ENCODE measurements at regions not wholly inside any gene's neighbourhood (a gene's known extent, or its start where the extent isn't known, plus 50 kb on each side); places are given as distances from the start of the nearest gene placed in this dataset.

GRCh38 chr6:137969874-137970273 lies 102.8 kb downstream of the TNFAIP3 start:
- ChIA-PET CTCF (ENCODE audit: low intra/inter-chr PET ratio, low total read pairs) (no interaction called here), POLR2A (no interaction called here)
- no TSS peak for BruUV-seq (replicated peaks)
- Histone ChIP-seq H3K4me2 (ENCODE audit: low read depth, low read length) (no peak overlapping the region), H3K79me2 (ENCODE audit: insufficient read depth, low read length) (no peaks in the 10 kb centered on the region), H4K20me1 (ENCODE audit: insufficient read depth, low read length) (no peaks in the 10 kb centered on the region), H3K27ac (ENCODE audit: extremely low read length, insufficient read depth, low read length) (no peak overlapping the region), H2AFZ (ENCODE audit: low read length) (no peak overlapping the region), H3K4me1 (ENCODE audit: insufficient read depth, low read length) (no peaks in the 10 kb centered on the region), H3K36me3 (replicated peaks in 1 of 2; ENCODE audit: control insufficient read depth in 1 of 2, insufficient read depth in 2 of 2, low read length in 2 of 2) (no peaks in the 10 kb centered on the region), H3K9ac (ENCODE audit: insufficient read depth, low read depth, low read length) (no peak overlapping the region), H3K9me3 (ENCODE audit: low read length) (no peaks in the 10 kb centered on the region), H3K27me3 (ENCODE audit: control insufficient read depth in 1 of 2, insufficient read depth in 2 of 2, low read length in 2 of 2) (peaks cover 0 to 29% of the 10 kb centered on the region in 2 experiments; a peak in 2 of 5 replicates), H3K4me3 (replicated peaks in 1 of 3; ENCODE audit: insufficient read depth in 1 of 3, low read depth in 2 of 3, low read length in 3 of 3) (no peak overlapping the region)
- intact Hi-C loops (cut with micrococcal nuclease; ENCODE audit: unreplicated experiment): no loop called here
- DNase-seq (ENCODE audit: low spot score) (no peak), FAIRE-seq (no peak), ATAC-seq (no peak)
- TF ChIP-seq FOXA1 (IDR thresholded peaks at IDR 0.05) (0 out of 2 replicates have a peak, but pooled peaks have one; percentile 3), FOXA1 (CRISPR knock-in tag; IDR thresholded peaks at IDR 0.05) (no peak), PLRG1 (conservative IDR thresholded peaks at IDR 0.05) (0 out of 2 replicates have a peak, but pooled peaks have one; percentile 27), POLR2G (IDR thresholded peaks at IDR 0.05; ENCODE audit: low read depth, low read length) (no peak), PHB2 (IDR thresholded peaks at IDR 0.05; ENCODE audit: partially characterized antibody) (peak; percentile 45), CAMTA2 (CRISPR knock-in tag; IDR thresholded peaks at IDR 0.05; ENCODE audit: borderline replicate concordance) (no peak)
- in situ Hi-C loops (cut with HindIII; ENCODE audit: extremely low pct_ligation_motif_present, low pct_unique_long_range_greater_than_20kb): loop anchor here (25.0 kb wide), 1 partner anchor 883 kb away; no protein-coding TSS in a partner anchor

GRCh38 chr6:137970368-137970767 lies 103.3 kb downstream of the TNFAIP3 start:
- FAIRE-seq: no peak
- BruUV-seq (replicated peaks): no TSS peak
- TF ChIP-seq ZNF280B (CRISPR knock-in tag; IDR thresholded peaks at IDR 0.05; ENCODE audit: borderline replicate concordance) (no peak), ZNF792 (CRISPR knock-in tag; IDR thresholded peaks at IDR 0.05) (no peak), ZNF512B (CRISPR knock-in tag; IDR thresholded peaks at IDR 0.05; ENCODE audit: borderline replicate concordance) (no peak), ZNF292 (CRISPR knock-in tag; IDR thresholded peaks at IDR 0.05; ENCODE audit: borderline replicate concordance, low read depth) (no peak), NONO (IDR thresholded peaks at IDR 0.05) (no peak), NONO (CRISPR knock-in tag; conservative IDR thresholded peaks at IDR 0.05) (no peak), MIER3 (CRISPR knock-in tag; IDR thresholded peaks at IDR 0.05; ENCODE audit: borderline replicate concordance) (no peak)

More at GRCh38 chr6:137970368-137970767, 103.3 kb downstream of the TNFAIP3 start:
- Histone ChIP-seq H3K27ac (ENCODE audit: extremely low read length, insufficient read depth, low read length) (no peak overlapping the region), H4K20me1 (ENCODE audit: insufficient read depth, low read length) (no peaks in the 10 kb centered on the region), H3K36me3 (replicated peaks in 1 of 2; ENCODE audit: control insufficient read depth in 1 of 2, insufficient read depth in 2 of 2, low read length in 2 of 2) (no peaks in the 10 kb centered on the region), H3K4me2 (ENCODE audit: low read depth, low read length) (no peak overlapping the region), H3K79me2 (ENCODE audit: insufficient read depth, low read length) (no peaks in the 10 kb centered on the region), H3K27me3 (ENCODE audit: control insufficient read depth in 1 of 2, insufficient read depth in 2 of 2, low read length in 2 of 2) (peaks cover 0 to 34% of the 10 kb centered on the region in 2 experiments; a peak in 2 of 5 replicates), H3K4me3 (replicated peaks in 1 of 3; ENCODE audit: insufficient read depth in 1 of 3, low read depth in 2 of 3, low read length in 3 of 3) (no peak overlapping the region), H3K9me3 (ENCODE audit: low read length) (no peaks in the 10 kb centered on the region), H3K9ac (ENCODE audit: insufficient read depth, low read depth, low read length) (no peak overlapping the region), H2AFZ (ENCODE audit: low read length) (no peak overlapping the region), H3K4me1 (ENCODE audit: insufficient read depth, low read length) (no peaks in the 10 kb centered on the region)
- CTCF ChIA-PET (ENCODE audit: low intra/inter-chr PET ratio, low total read pairs): no interaction called here
- DNase-seq (ENCODE audit: low spot score): no peak
- intact Hi-C loops (cut with micrococcal nuclease; ENCODE audit: unreplicated experiment): no loop called here
- POLR2A ChIA-PET: no interaction called here
- in situ Hi-C loops (cut with HindIII; ENCODE audit: extremely low pct_ligation_motif_present, low pct_unique_long_range_greater_than_20kb): loop anchor here (25.0 kb wide), 1 partner anchor 883 kb away; no protein-coding TSS in a partner anchor
- ATAC-seq: no peak
- WGBS (ENCODE audit: low lambda C conversion rate): 39% methylated on average over 4 of the region's 4 CpGs
